GM18502 (cell line): ENCODE measurements at regions not wholly inside any gene's neighbourhood (a gene's known extent, or its start where the extent isn't known, plus 50 kb on each side); places are given as distances from the start of the nearest gene placed in this dataset.
A peak's percentile ranks its signal among the peaks of the same experiment; 100 is the strongest.

Experiments used
- ATAC-seq: cut with Tn5 transposase; IDR thresholded peaks from one replicate; pipeline ENCODE4 v1.9.1; 2021; ENCODE audit warnings: mild to moderate bottlenecking; ENCODE audit not compliant: unreplicated experiment, poor library complexity

GRCh38 chrX:66328950-66329596 lies 165.0 kb downstream of the HEPH start:
- ATAC-seq: no peak

GRCh38 chrX:66360894-66361293 lies 196.8 kb downstream of the HEPH start:
- ATAC-seq: no peak

- ATAC-seq: no peak
Measured at GRCh38 chrX:66384722-66385121, 220.7 kb downstream of the HEPH start.

- ATAC-seq: peak; percentile 73
Measured at GRCh38 chrX:66399273-66399672, 235.2 kb downstream of the HEPH start.

GRCh38 chrX:66402165-66402564 lies 236.7 kb downstream of the EDA2R start:
- no peak for ATAC-seq

- ATAC-seq: peak; percentile 82
Measured at GRCh38 chrX:66408507-66408906, 230.4 kb downstream of the EDA2R start.

GRCh38 chrX:66410806-66411205 lies 228.1 kb downstream of the EDA2R start:
- no peak for ATAC-seq
